H1 (cell line): ENCODE measurements at regions not wholly inside any gene's neighbourhood (a gene's known extent, or its start where the extent isn't known, plus 50 kb on each side); places are given as distances from the start of the nearest gene placed in this dataset.

Experiments used
- CTCF ChIA-PET: fragments of 300-600 bp; sonication (Branson Sonifier 250); formaldehyde crosslinking; loops from one replicate; lab custom pipeline; 2021; ENCODE audit not compliant: partially characterized antibody; lab: Charles Lee
- POLR2A ChIA-PET: fragments of 300-600 bp; sonication (Branson Sonifier 250); formaldehyde crosslinking; loops from one replicate; lab custom pipeline; 2021; ENCODE audit warnings: inconsistent platforms; ENCODE audit not compliant: partially characterized antibody; lab: Charles Lee
- DNase-seq, 2 experiments: peaks; one replicate each; pipeline versions ENCODE4 v3.0.0 to v3.0.0-alpha.2; 2010 to 2022; ENCODE audit warnings: low spot score in 2 of 2, low read depth in 1 of 2, mixed read lengths in 1 of 2
- FAIRE-seq: peaks from 2 replicates; lab custom pipeline; 2011; peaks lifted over from hg19 to GRCh38; lab: Jason Lieb, UNC
- H2AFZ ChIP-seq: 2 replicates; pipeline ENCODE4 v1.8.1; 2012; ENCODE audit warnings: low read length, inconsistent platforms
- H2AK5ac ChIP-seq: 2 replicates; pipeline ENCODE4 v1.6.1; 2013; ENCODE audit warnings: low read depth, low read length
- H2BK120ac ChIP-seq: replicated peaks from 2 replicates; pipeline ENCODE3; 2013; ENCODE audit warnings: low read depth, low read length, inconsistent platforms
- H2BK12ac ChIP-seq: 2 replicates; pipeline ENCODE4 v1.6.1; 2013; ENCODE audit warnings: low read depth, low read length
- H2BK15ac ChIP-seq: 2 replicates; pipeline ENCODE4 v1.6.1; 2013; ENCODE audit warnings: low read length
- H2BK20ac ChIP-seq: 2 replicates; pipeline ENCODE4 v1.6.1; 2013; ENCODE audit warnings: low read length
- H2BK5ac ChIP-seq: 2 replicates; pipeline ENCODE4 v1.6.1; 2013; ENCODE audit warnings: low read depth, low read length
- H3K14ac ChIP-seq: 2 replicates; pipeline ENCODE4 v1.6.1; 2013; ENCODE audit warnings: inconsistent platforms; ENCODE audit not compliant: insufficient read length
- H3K18ac ChIP-seq: 2 replicates; pipeline ENCODE4 v1.6.1; 2013; ENCODE audit warnings: low read length; ENCODE audit errors: extremely low read depth
- H3K23ac ChIP-seq: 2 replicates; pipeline ENCODE4 v1.6.1; 2013; ENCODE audit warnings: inconsistent platforms; ENCODE audit not compliant: insufficient read length
- H3K23me2 ChIP-seq: 2 replicates; pipeline ENCODE4 v1.6.1; 2013; ENCODE audit warnings: low read depth, low read length
- H3K27ac ChIP-seq: 2 replicates; pipeline ENCODE4 v1.6.1; 2011; ENCODE audit warnings: low read depth, low read length, inconsistent platforms
- H3K27me3 ChIP-seq, 4 experiments: replicated peaks in 1 of 4; 1 replicate in 1 of 4; 2 replicates in 3 of 4; pipeline versions ENCODE4 v1.6.1 to v1.8.1; 2011 to 2013; ENCODE audit warnings: low read length in 3 of 4, mild to moderate bottlenecking in 3 of 4, inconsistent platforms in 2 of 4, mixed read lengths in 2 of 4, moderate library complexity in 1 of 4; ENCODE audit not compliant: control insufficient read depth in 3 of 4, insufficient read depth in 3 of 4; ENCODE audit errors: extremely low read depth in 1 of 4
- H3K36me3 ChIP-seq, 4 experiments: 2 replicates each; pipeline versions ENCODE4 v1.6.1 to v1.8.1; 2011 to 2013; ENCODE audit warnings: mild to moderate bottlenecking in 4 of 4, low read length in 3 of 4, moderate library complexity in 2 of 4, control low read depth in 1 of 4, inconsistent platforms in 1 of 4; ENCODE audit not compliant: insufficient read depth in 4 of 4, control insufficient read depth in 2 of 4
- H3K4ac ChIP-seq: replicated peaks from 2 replicates; pipeline ENCODE3; 2013; ENCODE audit warnings: low read length, low read depth, mixed read lengths, inconsistent platforms; ENCODE audit not compliant: insufficient read length
- H3K4me1 ChIP-seq, 4 experiments: replicated peaks in 1 of 4; 1 replicate in 1 of 4; 2 replicates in 3 of 4; pipeline versions ENCODE4 v1.6.1 to v1.8.1; 2011 to 2013; ENCODE audit warnings: low read length in 3 of 4, inconsistent platforms in 2 of 4, mixed read lengths in 1 of 4; ENCODE audit not compliant: insufficient read depth in 4 of 4, control insufficient read depth in 3 of 4
- H3K4me2 ChIP-seq, 2 experiments: 2 replicates each; pipeline versions ENCODE4 v1.6.1 to v1.8.1; 2011 to 2013; ENCODE audit warnings: low read depth in 2 of 2, low read length in 2 of 2, control low read depth in 1 of 2, inconsistent platforms in 1 of 2, mild to moderate bottlenecking in 1 of 2; ENCODE audit not compliant: insufficient read depth in 1 of 2
- H3K4me3 ChIP-seq, 4 experiments: fragments of 200-600, 300-600 bp in 1 of 4; sonication (generic), shearing (Covaris generic), sonication (Bioruptor Twin) in 1 of 4; 2 replicates each; pipeline versions ENCODE4 v1.5.1 to v1.8.1; 2011 to 2016; ENCODE audit warnings: low read length in 4 of 4, low read depth in 3 of 4, control low read depth in 2 of 4, inconsistent platforms in 2 of 4, mild to moderate bottlenecking in 2 of 4, mixed read lengths in 1 of 4, moderate library complexity in 1 of 4; ENCODE audit not compliant: insufficient read depth in 2 of 4; ENCODE audit errors: extremely low read depth in 1 of 4
- H3K56ac ChIP-seq: replicated peaks from 2 replicates; pipeline ENCODE3; 2013; ENCODE audit warnings: low read depth, mild to moderate bottlenecking, mixed read lengths, low read length, inconsistent platforms; ENCODE audit not compliant: insufficient read length
- H3K79me1 ChIP-seq: 2 replicates; pipeline ENCODE4 v1.6.1; 2013; ENCODE audit warnings: low read depth, low read length, control low read depth
- H3K79me2 ChIP-seq, 2 experiments: 2 replicates each; pipeline versions ENCODE4 v1.6.1 to v1.8.1; 2012 to 2013; ENCODE audit warnings: low read length in 2 of 2, mild to moderate bottlenecking in 2 of 2, inconsistent platforms in 1 of 2; ENCODE audit not compliant: insufficient read depth in 2 of 2, control insufficient read depth in 1 of 2
- H3K9ac ChIP-seq, 4 experiments: replicated peaks in 1 of 4; 1 replicate in 1 of 4; 2 replicates in 3 of 4; pipeline versions ENCODE4 v1.6.1 to v1.8.1; 2011 to 2013; ENCODE audit warnings: low read depth in 3 of 4, low read length in 3 of 4, control low read depth in 2 of 4, mild to moderate bottlenecking in 2 of 4, moderate library complexity in 2 of 4, inconsistent platforms in 1 of 4; ENCODE audit errors: extremely low read depth in 1 of 4
- H3K9me3 ChIP-seq, 2 experiments: 2 replicates each; pipeline versions ENCODE4 v1.6.1 to v1.8.1; 2012 to 2013; ENCODE audit warnings: mild to moderate bottlenecking in 2 of 2, moderate library complexity in 2 of 2, control low read depth in 1 of 2, inconsistent platforms in 1 of 2, low read depth in 1 of 2, low read length in 1 of 2, mixed read lengths in 1 of 2; ENCODE audit not compliant: insufficient read depth in 2 of 2
- H4K20me1 ChIP-seq, 2 experiments: replicated peaks in 1 of 2; 2 replicates each; pipeline versions ENCODE3 to v1.8.1; 2011 to 2013; ENCODE audit warnings: inconsistent platforms in 2 of 2, low read length in 2 of 2, mild to moderate bottlenecking in 1 of 2; ENCODE audit not compliant: insufficient read depth in 2 of 2, control insufficient read depth in 1 of 2
- H4K5ac ChIP-seq: 2 replicates; pipeline ENCODE4 v1.6.1; 2013; ENCODE audit warnings: low read length, low read depth, mixed read lengths, inconsistent platforms; ENCODE audit not compliant: insufficient read length
- H4K8ac ChIP-seq: 2 replicates; pipeline ENCODE4 v1.8.0; 2013; ENCODE audit warnings: mild to moderate bottlenecking, moderate library complexity, low read length, inconsistent platforms; ENCODE audit not compliant: insufficient read depth; ENCODE audit errors: extremely low read depth
- H4K91ac ChIP-seq: replicated peaks from 2 replicates; pipeline ENCODE3; 2013; ENCODE audit warnings: low read length, mixed read lengths, inconsistent platforms; ENCODE audit not compliant: insufficient read length
- EP300 ChIP-seq, 2 experiments: IDR thresholded peaks; 1 replicate in 1 of 2; 2 replicates in 1 of 2; pipeline ENCODE4 v1.6.1; 2011 to 2012; ENCODE audit warnings: low read depth in 2 of 2, low read length in 2 of 2, mild to moderate bottlenecking in 2 of 2, borderline replicate concordance in 1 of 2, inconsistent platforms in 1 of 2, moderate library complexity in 1 of 2
- HDAC6 ChIP-seq: IDR thresholded peaks from one replicate; pipeline ENCODE4 v1.7.1; 2012; ENCODE audit warnings: low read depth, mild to moderate bottlenecking, inconsistent platforms, low read length, moderate library complexity
- KDM4A ChIP-seq: IDR thresholded peaks from one replicate; pipeline ENCODE4 v1.7.1; 2012; ENCODE audit warnings: low read depth, mild to moderate bottlenecking, moderate library complexity, low read length, inconsistent platforms; ENCODE audit not compliant: severe bottlenecking
- RFX5 ChIP-seq: IDR thresholded peaks from 2 replicates; pipeline ENCODE4 v1.6.1; 2011; ENCODE audit warnings: low read depth, low read length, improper control_type of control experiment, borderline replicate concordance
- SRF ChIP-seq: IDR thresholded peaks from 2 replicates; pipeline ENCODE4 v1.6.1; 2011; ENCODE audit warnings: mild to moderate bottlenecking, low read depth, low read length, moderate library complexity
- YY1 ChIP-seq: IDR thresholded peaks from 2 replicates; pipeline ENCODE4 v1.6.1; 2011; ENCODE audit warnings: low read depth, mild to moderate bottlenecking, low read length
- ZNF274 ChIP-seq: IDR thresholded peaks from 2 replicates; pipeline ENCODE4 v1.7.0; 2012; ENCODE audit warnings: low read length, borderline replicate concordance; ENCODE audit errors: extremely low read depth
- WGBS, 2 experiments: shearing (Covaris generic) in 1 of 2; methylation state at CpG; one replicate each; pipeline versions ENCODE4 v1.1.6 to v1.1.7; 2013 to 2015; ENCODE audit warnings: low lambda C conversion rate in 2 of 2, mixed read lengths in 2 of 2, inconsistent platforms in 1 of 2, low coverage in 1 of 2, missing lambda C conversion rate in 1 of 2; ENCODE audit not compliant: insufficient replicate concordance in 2 of 2, insufficient coverage in 1 of 2, insufficient read length in 1 of 2; ENCODE audit errors: extremely low coverage in 1 of 2, missing lambda C conversion rate in 1 of 2; 5-methylcytosine and 5-hydroxymethylcytosine counted together

- Histone ChIP-seq H3K9ac (no peak overlapping the region), H3K4me2 (no peak overlapping the region), H3K23ac (no peak overlapping the region), H3K79me2 (no peaks in the 10 kb centered on the region), H3K4me1 (no peaks in the 10 kb centered on the region), H2BK5ac (no peak overlapping the region), H2BK15ac (no peak overlapping the region), H3K56ac (no peak overlapping the region), H2AK5ac (no peak overlapping the region), H3K9me3 (peaks cover 5 to 8% of the 10 kb centered on the region in 2 experiments; a peak in 2 of 4 replicates), H3K79me1 (no peaks in the 10 kb centered on the region), H3K27me3 (no peaks in the 10 kb centered on the region), H3K14ac (no peak overlapping the region), H3K36me3 (peaks cover 0 to 2% (median 0%) of the 10 kb centered on the region in 4 experiments; a peak in 1 of 8 replicates), H4K8ac (no peak overlapping the region), H4K91ac (no peak overlapping the region), H4K5ac (no peak overlapping the region), H4K20me1 (no peaks in the 10 kb centered on the region), H3K18ac (no peak overlapping the region), H3K4me3 (no peak overlapping the region), H3K27ac (no peak overlapping the region), H3K23me2 (no peaks in the 10 kb centered on the region), H2BK120ac (no peak overlapping the region), H2AFZ (no peak overlapping the region), H2BK12ac (no peak overlapping the region), H2BK20ac (no peak overlapping the region), H3K4ac (no peak overlapping the region)
- POLR2A ChIA-PET, result no interaction called here
- DNase-seq (no peak), FAIRE-seq (no peak)
- TF ChIP-seq RFX5 (no peak), SRF (no peak), KDM4A (no peak), YY1 (no peak), ZNF274 (no peak), HDAC6 (no peak), EP300 (IDR thresholded peaks at IDR 0.05; ENCODE audit: borderline replicate concordance in 1 of 2, low read depth in 2 of 2, low read length in 2 of 2) (no peak)
- WGBS, 2 experiments, result 89% methylated on average over 5 of the region's 5 CpGs; no CpG with 5 or more reads in 1 of the 2 experiments
- CTCF ChIA-PET, result no interaction called here
These were observed 580.7 kb upstream of the GJE1 start for GRCh38 chr6:141552031-141552430.
